CD4-positive, alpha-beta T cell treated with Interleukin-10 for 1 hour (primary cell): ENCODE measurements at regions not wholly inside any gene's neighbourhood (a gene's known extent, or its start where the extent isn't known, plus 50 kb on each side); places are given as distances from the start of the nearest gene placed in this dataset.
"Not testable (repeated sequence)": the region's sequence is repeated elsewhere in the genome, so short reads cannot be mapped to it uniquely, and the experiment has no call there.

ENCODE experiments used
- DNase-seq: peaks from one replicate; pipeline ENCODE4 v3.0.0-alpha.2; 2020

DNA sequence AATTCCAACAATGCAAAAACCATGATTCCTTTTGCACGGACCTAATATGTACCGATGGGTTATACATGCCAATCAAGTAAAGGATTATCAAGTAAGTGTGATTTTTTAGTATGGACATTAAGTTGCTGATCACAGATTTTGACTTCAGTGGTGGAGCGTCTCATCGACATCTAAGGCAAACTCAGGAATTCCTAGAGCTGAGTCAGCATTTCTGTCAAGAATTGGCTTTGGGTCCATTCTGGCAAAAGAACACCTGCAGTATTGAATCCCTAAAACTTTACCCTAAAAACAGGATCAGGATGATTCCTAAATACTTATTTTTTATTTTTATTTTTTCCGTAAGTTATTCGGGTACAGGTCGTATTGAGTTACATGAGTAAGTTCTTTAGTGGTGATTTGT lies 83.6 kb downstream of the HPGD start:
- no peak for DNase-seq

- no peak for DNase-seq
These were observed 84.5 kb downstream of the HPGD start for GRCh38 chr4:174437749-174438148.

DNA sequence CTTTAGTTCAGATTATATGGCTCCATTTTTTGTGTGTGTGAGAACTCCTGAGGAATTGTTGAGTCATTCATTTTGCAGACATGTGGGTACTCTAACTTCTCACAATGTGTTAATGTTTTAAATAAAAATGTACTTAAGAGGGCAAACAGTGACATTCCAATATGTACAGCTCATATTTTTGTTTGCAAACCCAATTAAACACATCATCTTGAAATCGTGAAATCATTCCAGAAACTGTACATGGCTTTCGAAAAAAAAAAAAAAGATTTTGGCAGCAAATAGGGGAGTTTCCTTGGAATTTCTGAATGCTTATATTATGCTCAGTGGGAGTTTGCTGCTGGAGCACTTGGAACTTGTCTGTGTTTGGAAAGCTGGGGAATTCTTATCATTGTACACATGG lies 85.0 kb downstream of the HPGD start:
- no peak for DNase-seq

DNA sequence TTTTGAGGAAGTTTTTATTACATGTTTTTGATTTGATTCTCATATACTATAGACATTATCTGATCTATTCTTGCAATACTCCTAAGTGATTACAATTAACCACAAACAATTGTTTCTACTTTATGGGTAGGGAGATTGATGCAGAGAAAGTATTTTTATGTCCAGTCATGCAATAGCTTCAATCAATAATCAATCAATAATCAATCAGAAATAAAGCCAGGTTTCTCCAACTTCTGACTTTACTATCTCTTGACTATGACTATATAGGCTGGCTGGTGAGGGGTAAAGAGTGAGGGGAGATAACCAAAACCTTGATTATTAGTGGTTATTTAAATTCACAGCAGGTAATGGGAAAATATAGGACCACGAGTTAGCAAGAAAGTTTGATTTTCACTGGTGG lies 85.9 kb downstream of the HPGD start:
- no peak for DNase-seq

DNA sequence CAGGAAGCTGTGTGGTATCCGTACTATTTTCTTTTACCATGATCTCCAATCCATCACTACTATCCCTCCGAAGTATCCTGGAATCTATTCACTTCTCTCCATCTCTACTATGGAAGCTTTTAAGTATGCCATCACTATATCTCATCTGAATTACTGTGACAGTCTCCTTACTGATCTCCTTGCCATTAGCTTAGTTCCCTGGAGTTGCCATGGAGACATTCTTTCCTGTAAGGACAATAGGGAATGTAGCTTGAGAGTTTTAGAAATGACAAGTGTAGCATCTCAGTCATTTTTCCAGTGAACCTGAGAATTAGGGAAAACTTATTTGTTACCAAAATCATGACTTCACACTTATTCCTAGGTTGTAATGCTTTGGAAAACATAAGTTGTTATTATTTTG lies 86.3 kb downstream of the HPGD start:
- DNase-seq: no peak

DNA sequence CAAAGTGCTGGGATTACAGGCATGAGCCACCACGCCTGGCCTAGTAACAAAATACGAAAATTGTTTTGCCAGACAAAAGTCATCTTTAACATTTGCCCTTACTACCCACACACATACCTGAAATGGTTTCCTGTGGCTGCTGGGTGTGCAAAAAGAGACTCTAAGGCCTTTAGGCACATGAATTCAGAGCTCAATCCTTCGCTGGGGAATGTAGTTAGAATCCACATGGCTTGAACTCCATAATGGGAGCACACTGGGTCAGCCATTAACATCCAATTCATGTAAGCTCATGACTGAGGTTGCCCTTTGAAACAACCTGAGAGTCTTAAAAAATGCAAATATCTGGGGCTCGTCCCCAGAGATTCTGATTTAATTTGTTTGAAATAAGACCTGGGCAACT lies 87.8 kb downstream of the HPGD start:
- DNase-seq: no peak

DNA sequence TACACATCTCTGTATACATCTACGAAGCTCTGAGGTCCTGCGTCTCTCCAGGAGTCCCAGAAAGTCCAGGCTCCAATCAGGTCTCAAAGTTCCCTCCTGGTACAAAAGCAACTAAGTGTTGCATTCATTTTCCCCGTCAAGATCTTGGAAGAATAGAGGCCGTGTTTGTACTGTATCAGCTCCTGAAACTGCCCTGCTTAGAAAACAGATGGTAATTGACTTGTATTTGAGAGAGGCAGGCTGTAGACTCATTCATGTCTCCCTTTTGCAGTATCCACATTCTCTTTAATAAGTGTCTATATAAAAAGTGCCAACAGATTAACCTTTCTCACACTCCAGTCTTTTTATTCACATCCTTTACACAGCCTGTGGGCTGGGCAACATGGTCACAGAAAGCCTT lies 91.7 kb downstream of the HPGD start:
- no peak for DNase-seq

DNA sequence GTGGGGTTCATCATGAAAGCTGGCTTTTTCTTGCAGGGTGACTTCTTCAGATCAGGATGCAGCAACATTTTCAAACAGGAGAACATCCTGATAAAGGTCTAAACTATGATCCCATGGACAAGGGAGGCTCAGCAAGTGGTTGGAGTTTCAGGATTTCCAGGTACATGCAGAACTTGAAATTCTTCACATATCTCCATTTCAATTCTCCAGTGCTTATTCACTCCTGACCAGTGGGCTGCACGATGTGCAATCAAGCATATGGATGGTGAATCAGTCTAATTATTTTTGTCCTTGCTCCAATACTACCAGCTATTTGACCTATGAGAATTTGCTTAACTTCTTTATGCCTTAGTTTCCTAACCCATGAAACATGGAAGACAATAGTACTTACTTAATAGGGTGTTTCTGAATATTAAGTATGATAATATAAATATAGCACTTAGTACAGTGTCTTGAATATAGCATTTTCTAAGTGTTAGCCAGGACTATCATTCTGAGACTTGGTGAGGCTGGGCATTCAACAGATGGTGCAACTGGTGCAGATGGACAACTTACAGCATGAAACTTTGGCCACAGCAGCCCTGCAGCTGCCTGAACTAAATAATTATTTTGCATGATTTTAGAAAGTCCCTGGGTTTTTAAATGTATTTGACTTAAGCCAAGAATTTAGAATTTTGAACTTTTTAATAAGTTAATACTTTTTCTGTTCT lies 92.4 kb downstream of the HPGD start:
- no peak for DNase-seq

- DNase-seq: no peak
These were observed 94.6 kb downstream of the HPGD start for GRCh38 chr4:174427571-174428140.

DNA sequence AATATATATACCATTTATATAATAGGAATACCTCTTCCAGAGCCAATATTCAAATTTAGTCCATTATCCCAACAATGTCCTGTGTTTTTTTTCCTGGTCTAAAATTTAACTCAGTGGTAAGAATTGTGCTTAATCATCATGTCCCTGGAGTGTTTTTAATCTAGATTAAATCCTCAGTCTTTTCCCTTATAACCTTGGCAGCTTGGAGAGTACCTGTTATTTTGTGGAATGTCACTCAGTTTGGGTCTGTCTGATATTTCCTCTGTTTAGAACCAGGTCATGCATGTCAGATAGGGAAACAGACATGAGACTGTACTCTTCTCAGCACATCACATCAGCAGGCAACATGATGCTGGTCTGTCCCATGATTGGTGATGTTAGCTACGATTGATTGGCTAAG lies 96.6 kb downstream of the HPGD start:
- no peak for DNase-seq

GRCh38 chr4:174423257-174423944 lies 98.9 kb downstream of the HPGD start:
- peak; percentile 3 for DNase-seq

GRCh38 chr4:174422893-174423256 lies 99.4 kb downstream of the HPGD start:
- no peak for DNase-seq

- DNase-seq: no peak
These were observed 102.0 kb downstream of the HPGD start for GRCh38 chr4:174420316-174420715.

DNA sequence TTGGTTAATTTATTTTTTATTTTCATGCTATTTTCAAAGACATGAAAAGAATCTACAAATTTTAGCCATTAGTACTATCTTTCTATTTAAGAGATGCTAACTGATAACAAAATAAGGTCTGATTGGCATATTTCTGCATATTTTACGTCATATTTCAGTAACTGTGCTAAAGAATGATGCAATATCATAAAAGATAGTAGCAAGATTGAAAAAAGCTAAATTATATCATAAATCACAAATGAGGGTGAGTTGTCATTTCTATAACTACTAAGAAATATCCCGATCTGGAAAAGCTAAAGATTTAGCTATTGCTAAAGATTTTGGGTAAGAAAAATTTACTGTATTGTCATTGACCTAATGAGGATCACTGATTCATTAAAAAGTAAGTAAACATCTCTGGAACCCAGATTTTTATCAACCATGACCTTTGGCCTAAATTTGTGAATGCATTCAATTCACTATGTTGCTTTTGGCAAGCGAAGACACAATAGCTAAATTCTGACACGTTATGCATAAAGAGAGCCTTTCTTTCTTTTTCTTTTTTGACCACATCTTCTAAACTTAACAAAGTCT lies 103.6 kb downstream of the HPGD start:
- no peak for DNase-seq

DNA sequence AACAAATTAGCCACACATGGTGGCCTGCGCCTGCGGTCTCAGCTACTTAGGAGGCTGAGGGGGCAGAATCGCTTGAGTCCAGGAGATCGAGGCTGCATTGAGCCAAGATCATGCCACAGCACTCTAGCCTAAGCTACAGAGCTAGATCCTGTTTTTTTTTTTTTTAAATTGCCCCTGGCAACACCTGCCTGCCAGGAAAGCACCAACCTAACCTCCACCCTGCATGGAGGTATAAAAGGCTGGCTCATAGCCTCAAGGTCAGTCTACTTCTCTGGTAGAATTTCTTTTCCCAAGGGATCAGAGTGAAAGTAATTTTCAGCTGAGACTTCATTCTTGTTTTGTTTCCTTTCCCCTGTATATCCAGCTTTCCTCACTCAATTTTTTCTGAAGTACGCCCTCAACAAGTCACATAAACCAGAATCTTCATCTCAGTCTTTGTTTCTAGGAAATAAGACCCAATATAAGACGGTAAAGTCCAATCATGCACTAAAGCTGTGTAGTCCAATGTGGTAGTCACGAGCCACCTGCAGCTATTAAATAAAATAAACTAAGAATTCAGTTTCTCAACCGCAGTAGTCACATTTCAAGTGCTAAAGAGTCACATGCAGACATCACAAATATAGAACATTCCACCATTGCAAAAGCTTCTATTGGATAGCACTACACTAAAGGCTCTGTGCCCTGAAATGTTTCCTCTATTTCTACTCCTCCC lies 113.3 kb downstream of the HPGD start:
- no peak for DNase-seq

- DNase-seq: no peak
These were observed 115.9 kb downstream of the HPGD start for GRCh38 chr4:174406383-174406782.

GRCh38 chr4:174405923-174406322 lies 116.4 kb downstream of the HPGD start:
- no peak for DNase-seq

DNA sequence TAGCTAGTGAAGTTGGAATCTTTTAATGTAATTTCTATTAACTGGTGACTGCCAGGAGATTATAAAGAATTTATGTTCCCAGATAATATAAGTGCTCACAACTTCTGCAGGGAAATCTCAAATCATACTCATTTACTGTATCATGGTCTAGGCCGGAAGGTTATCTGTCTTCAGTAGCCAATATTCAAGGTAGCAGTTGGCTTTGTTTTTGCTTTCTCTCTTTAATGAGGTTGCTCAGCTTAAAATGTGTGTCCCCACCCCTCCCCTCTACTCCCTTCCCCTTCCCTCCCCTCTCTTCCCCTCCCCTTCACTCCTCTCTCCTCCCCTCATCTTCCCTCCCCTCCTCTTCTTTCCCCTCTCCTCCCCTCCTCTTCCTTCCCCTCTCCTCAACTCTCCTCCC lies 117.6 kb downstream of the HPGD start:
- DNase-seq: no peak

DNA sequence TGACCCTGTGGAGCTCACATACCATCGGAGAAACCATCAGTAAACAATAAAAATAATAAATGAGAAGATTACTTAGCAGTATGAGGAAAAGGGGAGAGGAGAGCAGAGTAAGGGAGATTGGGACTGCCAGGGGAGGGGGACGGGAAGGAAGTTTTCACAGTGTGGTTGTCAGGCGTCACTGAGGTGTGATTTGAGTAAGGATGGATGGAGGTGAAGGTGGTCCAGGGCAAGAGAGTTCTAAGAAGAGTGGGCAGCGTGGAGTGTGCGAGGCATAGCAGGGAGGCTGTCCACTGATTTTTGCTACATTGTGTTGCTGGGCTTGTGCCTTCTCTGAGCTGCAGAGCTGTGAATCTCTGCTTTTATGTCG lies 119.1 kb downstream of the HPGD start:
- no peak for DNase-seq

- no peak for DNase-seq
These were observed 118.9 kb downstream of the CEP44 start for GRCh38 chr4:174402470-174403176.

- no peak for DNase-seq
These were observed 117.9 kb downstream of the CEP44 start for GRCh38 chr4:174401471-174402130.

GRCh38 chr4:174400603-174401302 lies 117.0 kb downstream of the CEP44 start:
- DNase-seq: not testable (repeated sequence)
